ENCODE measurements at regions not wholly inside any gene's neighbourhood (a gene's known extent, or its start where the extent isn't known, plus 50 kb on each side); places are given as distances from the start of the nearest gene placed in this dataset.

DNA sequence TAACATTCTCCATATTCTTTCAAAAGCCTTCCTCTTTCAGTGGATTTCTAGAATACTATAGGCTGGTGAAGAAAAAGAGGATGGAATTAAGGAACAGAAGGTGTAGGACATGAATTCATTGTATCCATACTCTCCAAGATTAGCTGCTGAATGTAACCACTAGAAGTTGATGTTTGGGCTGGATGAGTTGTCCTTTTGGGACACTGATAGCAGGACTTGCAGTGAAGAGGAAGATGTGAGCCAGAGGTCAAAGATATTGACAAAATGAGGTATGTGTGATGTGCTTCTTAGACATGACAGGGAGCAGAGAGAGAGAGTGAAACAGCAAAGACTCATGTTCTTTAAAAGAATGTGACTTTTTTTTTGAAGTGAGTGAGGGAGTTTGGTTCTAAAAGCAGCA lies 134.3 kb upstream of the MAN1A1 start:
- Histone ChIP-seq H3K36me3 (ENCODE audit: control insufficient read depth in 2 of 4, insufficient read depth in 4 of 4, low read length in 3 of 4) (no peaks in the 10 kb centered on the region), H3K9me3 (ENCODE audit: insufficient read depth in 2 of 2, low read depth in 1 of 2, low read length in 1 of 2) (no peaks in the 10 kb centered on the region), H4K91ac (replicated peaks; ENCODE audit: insufficient read length, low read length) (no peak overlapping the region), H3K23me2 (ENCODE audit: low read depth, low read length) (no peaks in the 10 kb centered on the region), H3K23ac (ENCODE audit: insufficient read length) (no peak overlapping the region), H3K79me1 (ENCODE audit: low read depth, low read length) (no peaks in the 10 kb centered on the region), H3K79me2 (ENCODE audit: control insufficient read depth in 1 of 2, insufficient read depth in 2 of 2, low read length in 2 of 2) (no peaks in the 10 kb centered on the region), H3K18ac (ENCODE audit: extremely low read depth, low read length) (no peak overlapping the region), H3K4me1 (replicated peaks in 1 of 4; ENCODE audit: control insufficient read depth in 3 of 4, insufficient read depth in 4 of 4, low read length in 3 of 4) (no peaks in the 10 kb centered on the region), H4K20me1 (replicated peaks in 1 of 2; ENCODE audit: control insufficient read depth in 1 of 2, insufficient read depth in 2 of 2, low read length in 2 of 2) (no peaks in the 10 kb centered on the region), H4K5ac (ENCODE audit: insufficient read length, low read depth, low read length) (no peak overlapping the region), H4K8ac (ENCODE audit: extremely low read depth, insufficient read depth, low read length) (no peak overlapping the region), H3K56ac (replicated peaks; ENCODE audit: insufficient read length, low read depth, low read length) (no peak overlapping the region), H3K4me2 (ENCODE audit: insufficient read depth in 1 of 2, low read depth in 2 of 2, low read length in 2 of 2) (no peak overlapping the region), H2AK5ac (ENCODE audit: low read depth, low read length) (no peak overlapping the region), H2BK5ac (ENCODE audit: low read depth, low read length) (no peak overlapping the region), H3K9ac (replicated peaks in 1 of 4; ENCODE audit: extremely low read depth in 1 of 4, low read depth in 3 of 4, low read length in 3 of 4) (no peak overlapping the region), H3K27me3 (replicated peaks in 1 of 4; ENCODE audit: control insufficient read depth in 3 of 4, extremely low read depth in 1 of 4, insufficient read depth in 3 of 4, low read length in 3 of 4) (no peaks in the 10 kb centered on the region), H2BK120ac (replicated peaks; ENCODE audit: low read depth, low read length) (no peak overlapping the region), H2BK12ac (ENCODE audit: low read depth, low read length) (no peak overlapping the region), H3K4me3 (ENCODE audit: extremely low read depth in 1 of 4, insufficient read depth in 2 of 4, low read depth in 3 of 4, low read length in 4 of 4) (no peak overlapping the region), H2BK15ac (ENCODE audit: low read length) (no peak overlapping the region), H3K4ac (replicated peaks; ENCODE audit: insufficient read length, low read depth, low read length) (no peak overlapping the region), H2BK20ac (ENCODE audit: low read length) (no peak overlapping the region), H3K27ac (ENCODE audit: low read depth, low read length) (no peak overlapping the region), H2AFZ (ENCODE audit: low read length) (no peak overlapping the region), H3K14ac (ENCODE audit: insufficient read length) (no peak overlapping the region)
- no peak for DNase-seq (ENCODE audit: low read depth in 1 of 2, low spot score in 2 of 2)
- no peak for FAIRE-seq
- POLR2A ChIA-PET (ENCODE audit: partially characterized antibody), result no interaction called here
- CTCF ChIA-PET (ENCODE audit: partially characterized antibody), result no interaction called here
- no peak for TF ChIP-seq SP1 (IDR thresholded peaks at IDR 0.05; ENCODE audit: low read depth, low read length)
- no peak for TF ChIP-seq TAF7 (optimal IDR thresholded peaks at IDR 0.05; ENCODE audit: borderline replicate concordance, low read depth, low read length)
- TF ChIP-seq HDAC6 (IDR thresholded peaks at IDR 0.05; ENCODE audit: low read depth, low read length), result no peak
- TF ChIP-seq TCF12 (IDR thresholded peaks at IDR 0.05; ENCODE audit: low read depth, low read length), result no peak
- no peak for TF ChIP-seq RAD21 (IDR thresholded peaks at IDR 0.05 in 1 of 2, conservative IDR thresholded peaks at IDR 0.05 in 1 of 2; ENCODE audit: low read depth in 2 of 2, low read length in 2 of 2)
- TF ChIP-seq CEBPB (IDR thresholded peaks at IDR 0.05; ENCODE audit: low read depth, low read length), result no peak
- no peak for TF ChIP-seq SIRT6 (IDR thresholded peaks at IDR 0.05; ENCODE audit: low read length)
- no peak for TF ChIP-seq GTF2F1 (IDR thresholded peaks at IDR 0.05; ENCODE audit: borderline replicate concordance, low read depth, low read length)
- TF ChIP-seq POLR2A (IDR thresholded peaks at IDR 0.05; ENCODE audit: control extremely low read depth in 1 of 2, low read depth in 2 of 2, low read length in 2 of 2), result no peak
- no peak for TF ChIP-seq PHF8 (conservative IDR thresholded peaks at IDR 0.05; ENCODE audit: low read depth, low read length)
